ENCODE measurements at regions not wholly inside any gene's neighbourhood (a gene's known extent, or its start where the extent isn't known, plus 50 kb on each side); places are given as distances from the start of the nearest gene placed in this dataset.

- no peak for DNase-seq
These were observed 53.8 kb upstream of the FBN2 start for GRCh38 chr5:128591598-128592455.

- no peak for DNase-seq
These were observed 58.0 kb upstream of the FBN2 start for GRCh38 chr5:128596071-128596470.

GRCh38 chr5:128597156-128597555 is 59.1 kb upstream of the FBN2 start:
- DNase-seq, result no peak

- DNase-seq, result no peak
These were observed 75.1 kb upstream of the FBN2 start for GRCh38 chr5:128613128-128613527.

- no peak for DNase-seq
These were observed 75.7 kb upstream of the FBN2 start for GRCh38 chr5:128613766-128614165.

GRCh38 chr5:128615578-128615977 is 77.5 kb upstream of the FBN2 start:
- DNase-seq, result no peak

GRCh38 chr5:128626536-128627090 is 88.6 kb upstream of the FBN2 start:
- DNase-seq, result no peak

GRCh38 chr5:128627939-128628338 is 89.9 kb upstream of the FBN2 start:
- DNase-seq, result no peak

- DNase-seq, result no peak
These were observed 91.1 kb upstream of the FBN2 start for GRCh38 chr5:128629157-128629556.

GRCh38 chr5:128630121-128630520 is 92.1 kb upstream of the FBN2 start:
- no peak for DNase-seq

- DNase-seq, result no peak
These were observed 93.7 kb upstream of the FBN2 start for GRCh38 chr5:128631771-128632170.

- no peak for DNase-seq
These were observed 94.2 kb upstream of the FBN2 start for GRCh38 chr5:128632264-128632663.

- DNase-seq, result no peak
These were observed 95.9 kb upstream of the FBN2 start for GRCh38 chr5:128633901-128634300.

- DNase-seq, result no peak
These were observed 97.3 kb upstream of the FBN2 start for GRCh38 chr5:128635379-128635778.

GRCh38 chr5:128636361-128636760 is 98.3 kb upstream of the FBN2 start:
- no peak for DNase-seq

GRCh38 chr5:128637031-128637430 is 99.0 kb upstream of the FBN2 start:
- DNase-seq, result no peak

GRCh38 chr5:128641861-128642260 is 103.8 kb upstream of the FBN2 start:
- no peak for DNase-seq

- no peak for DNase-seq
These were observed 106.8 kb upstream of the FBN2 start for GRCh38 chr5:128644863-128645262.

GRCh38 chr5:128645581-128645980 is 107.5 kb upstream of the FBN2 start:
- no peak for DNase-seq

GRCh38 chr5:128646176-128646575 is 108.1 kb upstream of the FBN2 start:
- no peak for DNase-seq

- DNase-seq, result no peak
These were observed 111.1 kb upstream of the FBN2 start for GRCh38 chr5:128649192-128649591.

GRCh38 chr5:128662997-128663396 is 125.0 kb upstream of the FBN2 start:
- DNase-seq, result no peak

GRCh38 chr5:128665747-128666355 is 127.8 kb upstream of the FBN2 start:
- DNase-seq, result no peak

GRCh38 chr5:128667152-128667551 is 129.1 kb upstream of the FBN2 start:
- DNase-seq, result no peak
